ENCODE measurements at regions not wholly inside any gene's neighbourhood (a gene's known extent, or its start where the extent isn't known, plus 50 kb on each side); places are given as distances from the start of the nearest gene placed in this dataset.
"Not testable (repeated sequence)": the region's sequence is repeated elsewhere in the genome, so short reads cannot be mapped to it uniquely, and the experiment has no call there.

DNA sequence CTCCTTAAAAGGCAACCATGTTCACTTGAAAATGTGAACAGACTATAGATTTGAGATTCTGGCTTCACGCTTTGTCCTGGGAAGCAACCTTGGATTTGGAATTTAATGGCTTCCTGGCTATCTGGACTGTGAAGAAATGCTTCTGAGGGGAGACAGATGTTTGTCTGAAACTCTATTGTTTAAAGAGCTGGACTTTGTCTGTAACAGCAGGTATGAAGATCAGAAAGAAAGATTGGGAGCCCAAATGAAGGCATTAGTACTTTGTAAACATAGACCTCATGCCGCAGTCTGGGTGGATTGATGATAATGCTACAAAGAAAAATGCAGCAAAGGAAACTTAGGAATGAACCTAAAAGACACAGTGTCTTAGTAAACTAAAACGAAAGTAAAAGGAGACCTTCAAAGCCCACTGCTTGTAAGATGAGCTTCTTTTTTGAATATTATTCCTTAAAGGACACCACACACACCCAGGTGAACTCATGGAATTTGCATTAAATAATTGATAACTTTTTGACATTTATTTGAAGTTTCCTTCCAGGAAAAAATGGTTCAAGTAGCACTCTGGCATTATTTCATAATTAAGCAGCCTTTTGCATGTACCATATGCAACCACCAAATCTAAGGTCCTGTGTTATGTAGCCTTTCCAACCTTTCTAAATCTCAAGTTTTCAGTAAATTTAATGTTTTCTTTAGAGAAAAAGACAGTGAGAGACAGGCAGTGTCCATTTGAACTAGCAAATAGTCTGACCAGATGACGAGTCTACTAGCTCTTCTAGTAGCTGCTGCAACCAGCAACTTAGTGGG, 119.9 kb downstream of the SPDYE17 start:
- H3K4me3 ChIP-seq (ENCODE audit: low read length): not testable (repeated sequence)

DNA sequence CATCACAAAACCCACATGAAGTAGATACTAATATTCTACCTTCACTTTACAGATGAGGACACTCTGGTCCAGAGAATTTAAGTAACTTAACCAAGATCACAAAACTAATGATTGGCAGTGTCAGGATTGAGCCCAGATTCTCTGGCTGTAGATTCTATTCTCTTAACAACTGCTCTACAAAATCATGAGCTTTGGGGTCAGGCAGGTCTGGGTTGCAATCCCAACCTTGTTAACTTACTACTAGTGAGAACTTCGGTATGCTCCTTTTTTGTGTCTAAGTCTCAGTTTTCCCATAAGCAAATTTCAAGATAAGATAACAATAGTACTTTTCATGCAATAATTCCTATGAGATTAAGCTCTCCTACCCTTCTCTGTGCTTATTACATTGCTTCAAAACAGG, 127.5 kb downstream of the SPDYE17 start:
- not testable (repeated sequence) for H3K4me1 ChIP-seq (ENCODE audit: control insufficient read depth, low read depth, low read length); H3K9me3 ChIP-seq (ENCODE audit: control insufficient read depth, low read depth, low read length); H3K9ac ChIP-seq (ENCODE audit: low read length); H3K4me3 ChIP-seq (ENCODE audit: low read length); H3K27me3 ChIP-seq (ENCODE audit: control insufficient read depth, insufficient read depth, low read length); H3K36me3 ChIP-seq (ENCODE audit: control insufficient read depth, low read depth, low read length); H3K27ac ChIP-seq (ENCODE audit: low read length)

More for the DNA sequence above, 119.9 kb downstream of the SPDYE17 start:
- not testable (repeated sequence) for H3K9ac ChIP-seq (ENCODE audit: low read length); H3K36me3 ChIP-seq (ENCODE audit: control insufficient read depth, low read depth, low read length); H3K4me1 ChIP-seq (ENCODE audit: control insufficient read depth, low read depth, low read length); H3K9me3 ChIP-seq (ENCODE audit: control insufficient read depth, low read depth, low read length); H3K27ac ChIP-seq (ENCODE audit: low read length); H3K27me3 ChIP-seq (ENCODE audit: control insufficient read depth, insufficient read depth, low read length)

DNA sequence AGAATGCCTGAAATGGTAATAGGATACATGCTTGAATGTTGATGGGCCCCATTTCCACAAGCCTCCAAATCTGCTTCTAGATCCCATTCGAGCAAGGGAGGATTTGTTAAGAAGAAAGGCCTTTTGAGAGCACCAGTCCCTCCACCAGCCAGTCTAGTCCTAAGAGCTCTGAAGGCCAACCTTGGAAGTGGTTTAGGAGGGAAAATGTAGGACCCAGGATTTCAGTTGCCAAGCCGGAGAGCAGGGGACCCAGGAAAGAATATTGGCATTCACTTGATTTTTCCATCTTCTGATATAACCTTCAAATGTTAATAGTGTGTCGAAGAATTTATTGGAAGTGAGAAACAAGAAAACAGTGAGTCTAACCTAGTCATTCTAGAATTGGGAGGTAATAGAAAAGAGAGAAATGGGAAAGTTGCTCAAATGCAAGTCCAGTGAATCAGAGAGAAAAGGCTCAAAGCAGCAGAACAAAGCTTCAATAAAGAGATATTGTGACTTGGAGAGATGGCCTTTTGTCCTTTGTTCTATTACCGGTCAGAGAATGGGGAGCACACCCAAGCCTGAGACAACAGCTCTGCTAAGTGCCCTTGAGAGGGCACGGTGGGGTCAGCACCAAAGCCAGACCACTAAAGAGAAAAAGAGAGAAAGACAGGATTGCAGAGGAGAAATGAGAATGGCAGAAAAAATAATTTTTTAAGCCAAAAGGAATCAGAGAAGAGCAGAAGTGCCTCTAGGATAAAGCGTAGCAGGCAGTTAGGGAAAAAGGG, 130.0 kb downstream of the SPDYE17 start:
- not testable (repeated sequence) for H3K36me3 ChIP-seq (ENCODE audit: control insufficient read depth, low read depth, low read length); H3K9me3 ChIP-seq (ENCODE audit: control insufficient read depth, low read depth, low read length); H3K4me3 ChIP-seq (ENCODE audit: low read length); H3K9ac ChIP-seq (ENCODE audit: low read length); H3K27me3 ChIP-seq (ENCODE audit: control insufficient read depth, insufficient read depth, low read length); H3K27ac ChIP-seq (ENCODE audit: low read length); H3K4me1 ChIP-seq (ENCODE audit: control insufficient read depth, low read depth, low read length)

DNA sequence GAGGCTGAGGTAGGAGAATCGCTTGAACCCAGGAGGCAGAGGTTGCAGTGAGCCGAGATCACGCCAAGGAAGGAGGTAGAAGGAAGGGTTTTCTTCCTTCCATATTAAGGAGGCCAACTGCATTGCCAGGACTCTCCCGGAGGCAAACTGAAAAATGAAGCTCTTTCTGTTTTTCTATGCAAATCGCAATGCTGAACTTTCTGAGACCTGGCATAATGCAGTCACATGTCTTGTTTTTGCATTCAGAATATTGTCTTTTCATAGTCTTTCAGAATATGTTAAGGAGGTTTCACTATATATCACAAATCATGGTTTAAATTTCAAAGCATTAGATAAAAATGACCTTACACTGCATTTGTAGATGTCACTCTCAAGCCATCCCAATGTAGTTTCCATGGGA, 133.4 kb downstream of the SPDYE17 start:
- not testable (repeated sequence) for H3K9ac ChIP-seq (ENCODE audit: low read length); H3K36me3 ChIP-seq (ENCODE audit: control insufficient read depth, low read depth, low read length); H3K4me3 ChIP-seq (ENCODE audit: low read length); H3K4me1 ChIP-seq (ENCODE audit: control insufficient read depth, low read depth, low read length); H3K27ac ChIP-seq (ENCODE audit: low read length); H3K9me3 ChIP-seq (ENCODE audit: control insufficient read depth, low read depth, low read length); H3K27me3 ChIP-seq (ENCODE audit: control insufficient read depth, insufficient read depth, low read length)

DNA sequence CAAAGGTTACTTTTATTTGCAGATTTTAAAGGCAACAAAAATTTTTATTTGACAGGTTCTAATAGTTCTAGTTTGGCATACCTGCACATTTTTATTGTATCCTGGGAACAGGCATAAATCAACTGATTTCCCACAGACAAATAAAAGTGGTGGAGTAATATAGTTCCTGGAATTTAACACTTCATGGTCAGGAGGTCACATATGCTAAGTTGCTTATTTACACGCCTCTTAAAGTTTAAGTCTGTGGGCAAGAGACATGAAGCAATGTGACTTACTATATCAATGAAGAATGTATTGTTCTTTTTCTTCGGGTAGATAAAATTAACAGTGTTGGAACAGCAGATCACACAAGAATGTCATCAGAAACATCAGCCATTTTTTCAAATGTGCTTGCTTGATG, 135.2 kb downstream of the SPDYE17 start:
- not testable (repeated sequence) for H3K27me3 ChIP-seq (ENCODE audit: control insufficient read depth, insufficient read depth, low read length); H3K27ac ChIP-seq (ENCODE audit: low read length); H3K9ac ChIP-seq (ENCODE audit: low read length); H3K4me3 ChIP-seq (ENCODE audit: low read length); H3K36me3 ChIP-seq (ENCODE audit: control insufficient read depth, low read depth, low read length); H3K9me3 ChIP-seq (ENCODE audit: control insufficient read depth, low read depth, low read length); H3K4me1 ChIP-seq (ENCODE audit: control insufficient read depth, low read depth, low read length)

- H3K9ac ChIP-seq (ENCODE audit: low read length); H3K27ac ChIP-seq (ENCODE audit: low read length); H3K9me3 ChIP-seq (ENCODE audit: control insufficient read depth, low read depth, low read length); H3K36me3 ChIP-seq (ENCODE audit: control insufficient read depth, low read depth, low read length); H3K4me3 ChIP-seq (ENCODE audit: low read length); H3K27me3 ChIP-seq (ENCODE audit: control insufficient read depth, insufficient read depth, low read length); H3K4me1 ChIP-seq (ENCODE audit: control insufficient read depth, low read depth, low read length): not testable (repeated sequence)
Observed at GRCh38 chr7:76895696-76896095, 136.5 kb downstream of the SPDYE17 start.

GRCh38 chr7:76891771-76892170, 140.4 kb downstream of the SPDYE17 start:
- H3K4me3 ChIP-seq (ENCODE audit: low read length); H3K36me3 ChIP-seq (ENCODE audit: control insufficient read depth, low read depth, low read length); H3K27me3 ChIP-seq (ENCODE audit: control insufficient read depth, insufficient read depth, low read length); H3K4me1 ChIP-seq (ENCODE audit: control insufficient read depth, low read depth, low read length); H3K9ac ChIP-seq (ENCODE audit: low read length); H3K9me3 ChIP-seq (ENCODE audit: control insufficient read depth, low read depth, low read length); H3K27ac ChIP-seq (ENCODE audit: low read length): not testable (repeated sequence)

DNA sequence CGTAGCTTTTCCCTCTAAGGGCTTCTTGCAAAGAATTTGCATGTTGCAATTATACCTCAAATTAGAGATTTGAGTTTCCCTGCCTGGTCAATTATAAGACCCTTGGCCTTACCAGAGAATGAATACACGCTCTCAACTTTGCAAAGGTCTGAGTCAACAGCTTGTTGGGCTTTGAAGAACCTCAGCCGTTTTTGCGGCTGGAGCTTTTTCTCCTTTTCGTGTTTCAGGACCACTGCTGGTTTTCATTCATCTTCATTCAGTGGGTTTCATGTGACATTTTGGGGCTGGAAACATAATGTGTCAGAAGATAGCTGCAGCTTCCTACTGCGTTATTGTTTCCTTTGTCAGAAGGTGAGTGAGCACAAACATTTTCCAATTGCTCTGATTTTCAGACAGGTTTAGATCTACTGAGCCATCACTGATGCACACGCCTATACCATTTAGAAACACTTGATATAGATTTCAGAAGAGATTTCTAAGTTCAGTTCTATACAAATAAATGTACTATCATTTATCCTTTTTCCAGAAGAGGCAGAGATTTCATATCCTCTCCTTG, 152.3 kb downstream of the SPDYE17 start:
- H3K36me3 ChIP-seq (ENCODE audit: control insufficient read depth, low read depth, low read length); H3K9ac ChIP-seq (ENCODE audit: low read length); H3K4me1 ChIP-seq (ENCODE audit: control insufficient read depth, low read depth, low read length); H3K27me3 ChIP-seq (ENCODE audit: control insufficient read depth, insufficient read depth, low read length); H3K4me3 ChIP-seq (ENCODE audit: low read length); H3K9me3 ChIP-seq (ENCODE audit: control insufficient read depth, low read depth, low read length); H3K27ac ChIP-seq (ENCODE audit: low read length): not testable (repeated sequence)

DNA sequence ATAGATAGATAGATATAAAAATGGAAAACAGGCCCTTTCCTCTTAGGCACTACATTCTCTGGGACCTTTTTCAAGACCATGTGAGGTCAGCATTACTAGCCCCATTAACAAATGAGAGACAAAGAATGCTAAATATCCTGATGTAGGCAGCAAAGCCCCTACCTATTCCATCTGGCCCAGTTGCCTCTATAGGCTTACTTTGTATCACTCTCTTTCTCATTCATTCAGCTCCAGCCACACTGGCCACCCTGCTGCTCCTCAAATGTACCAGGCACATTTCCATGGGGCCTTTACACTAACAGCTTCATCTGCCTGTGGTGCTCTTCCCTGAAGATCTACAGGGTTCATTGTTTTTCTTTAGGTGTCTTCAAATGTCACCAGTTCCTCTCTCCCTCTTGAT, 156.4 kb downstream of the SPDYE17 start:
- not testable (repeated sequence) for H3K27me3 ChIP-seq (ENCODE audit: control insufficient read depth, insufficient read depth, low read length); H3K36me3 ChIP-seq (ENCODE audit: control insufficient read depth, low read depth, low read length); H3K27ac ChIP-seq (ENCODE audit: low read length); H3K9ac ChIP-seq (ENCODE audit: low read length); H3K4me1 ChIP-seq (ENCODE audit: control insufficient read depth, low read depth, low read length); H3K9me3 ChIP-seq (ENCODE audit: control insufficient read depth, low read depth, low read length); H3K4me3 ChIP-seq (ENCODE audit: low read length)

DNA sequence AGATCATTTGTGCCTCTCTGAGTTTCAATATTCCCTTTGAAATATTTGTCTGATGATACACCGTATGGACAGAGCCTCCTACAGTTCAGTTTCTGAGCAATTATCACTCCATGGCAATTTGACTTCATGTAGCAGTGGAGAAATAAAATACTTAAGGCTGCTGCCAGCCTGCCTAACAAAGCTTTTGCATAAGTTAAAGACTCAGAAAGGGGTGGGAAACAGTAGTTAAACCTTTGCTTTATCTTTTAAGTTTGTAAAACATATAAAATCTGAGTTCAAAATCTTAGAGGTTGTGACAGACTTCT, 161.7 kb downstream of the SPDYE17 start:
- H3K27ac ChIP-seq (ENCODE audit: low read length); H3K9ac ChIP-seq (ENCODE audit: low read length); H3K4me3 ChIP-seq (ENCODE audit: low read length); H3K4me1 ChIP-seq (ENCODE audit: control insufficient read depth, low read depth, low read length); H3K27me3 ChIP-seq (ENCODE audit: control insufficient read depth, insufficient read depth, low read length); H3K36me3 ChIP-seq (ENCODE audit: control insufficient read depth, low read depth, low read length); H3K9me3 ChIP-seq (ENCODE audit: control insufficient read depth, low read depth, low read length): not testable (repeated sequence)

DNA sequence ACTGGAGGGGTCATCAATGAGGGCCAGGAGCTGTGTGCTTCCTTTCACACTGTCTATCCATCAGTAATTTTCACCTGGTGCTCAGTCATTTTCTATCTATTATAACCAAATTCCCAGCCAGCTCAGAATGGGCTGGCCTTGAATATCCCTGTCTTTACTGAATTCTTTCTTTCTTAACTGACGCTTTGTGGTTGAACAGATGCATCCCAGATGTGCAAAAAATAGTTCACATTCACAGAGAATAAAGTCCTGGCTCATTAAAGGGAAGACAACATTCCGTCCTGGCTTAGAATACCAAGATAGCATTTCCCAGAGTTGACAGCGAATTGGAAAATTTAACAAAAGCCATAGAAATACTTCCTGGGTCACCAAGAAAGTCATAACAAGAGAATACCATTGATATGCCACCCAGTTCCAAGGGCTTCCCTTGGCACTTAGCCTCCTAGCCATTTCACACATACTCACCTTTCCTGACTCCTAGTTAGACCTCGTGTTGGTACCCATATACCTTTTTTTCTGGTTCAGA, 164.7 kb downstream of the SPDYE17 start:
- H3K9me3 ChIP-seq (ENCODE audit: control insufficient read depth, low read depth, low read length); H3K9ac ChIP-seq (ENCODE audit: low read length); H3K36me3 ChIP-seq (ENCODE audit: control insufficient read depth, low read depth, low read length); H3K4me3 ChIP-seq (ENCODE audit: low read length); H3K4me1 ChIP-seq (ENCODE audit: control insufficient read depth, low read depth, low read length); H3K27me3 ChIP-seq (ENCODE audit: control insufficient read depth, insufficient read depth, low read length); H3K27ac ChIP-seq (ENCODE audit: low read length): not testable (repeated sequence)

Data from iPS-18a (cell line).